Mesenchymal stem cell (in vitro differentiated cells and primary cell): ENCODE measurements at regions not wholly inside any gene's neighbourhood (a gene's known extent, or its start where the extent isn't known, plus 50 kb on each side); places are given as distances from the start of the nearest gene placed in this dataset.

Experiments
- DNase-seq: peaks from one replicate; pipeline ENCODE4 v3.0.0-alpha.2; 2013
- H2AFZ ChIP-seq: one replicate; pipeline ENCODE4 v1.6.1; 2013; ENCODE audit warnings: low read depth, mild to moderate bottlenecking, control low read depth, inconsistent platforms, low read length, moderate library complexity
- H2AK5ac ChIP-seq: 2 replicates; pipeline ENCODE4 v1.6.1; 2013; ENCODE audit warnings: low read length, moderate library complexity, mild to moderate bottlenecking, inconsistent platforms; ENCODE audit not compliant: severe bottlenecking
- H2BK120ac ChIP-seq: one replicate; pipeline ENCODE4 v1.6.1; 2013; ENCODE audit warnings: low read depth, mild to moderate bottlenecking, inconsistent platforms, low read length, moderate library complexity
- H2BK12ac ChIP-seq, 2 experiments: one replicate each; pipeline ENCODE4 v1.6.1; 2013; ENCODE audit warnings: inconsistent platforms in 2 of 2, low read length in 2 of 2, mild to moderate bottlenecking in 2 of 2, moderate library complexity in 2 of 2, control low read depth in 1 of 2
- H2BK15ac ChIP-seq: one replicate; pipeline ENCODE4 v1.6.1; 2013; ENCODE audit warnings: mild to moderate bottlenecking, low read depth, inconsistent platforms; ENCODE audit not compliant: poor library complexity, severe bottlenecking
- H2BK5ac ChIP-seq: 2 replicates; pipeline ENCODE4 v1.6.1; 2013; ENCODE audit warnings: low read depth, mild to moderate bottlenecking, low read length, control low read depth, inconsistent platforms; ENCODE audit not compliant: poor library complexity, severe bottlenecking
- H3K14ac ChIP-seq, 2 experiments: one replicate each; pipeline ENCODE4 v1.6.1; 2013; ENCODE audit warnings: inconsistent platforms in 2 of 2, low read length in 2 of 2, control low read depth in 1 of 2, mild to moderate bottlenecking in 1 of 2, moderate library complexity in 1 of 2
- H3K18ac ChIP-seq, 2 experiments: one replicate each; pipeline ENCODE4 v1.6.1; 2013; ENCODE audit warnings: inconsistent platforms in 2 of 2, low read length in 2 of 2, control low read depth in 1 of 2, low read depth in 1 of 2, mild to moderate bottlenecking in 1 of 2
- H3K23ac ChIP-seq, 2 experiments: one replicate each; pipeline ENCODE4 v1.6.1; 2013; ENCODE audit warnings: inconsistent platforms in 2 of 2, low read length in 2 of 2, mild to moderate bottlenecking in 2 of 2, moderate library complexity in 2 of 2, control low read depth in 1 of 2
- H3K27ac ChIP-seq: 2 replicates; pipeline ENCODE4 v1.5.1; 2013; ENCODE audit warnings: mild to moderate bottlenecking, moderate library complexity, low read length, control low read depth, inconsistent platforms; ENCODE audit not compliant: poor library complexity, severe bottlenecking
- H3K27me3 ChIP-seq, 2 experiments: 2 replicates each; pipeline versions ENCODE4 v1.6.1 to v1.7.0; 2013; ENCODE audit warnings: low read length in 2 of 2, mild to moderate bottlenecking in 2 of 2, moderate library complexity in 2 of 2, control low read depth in 1 of 2, inconsistent platforms in 1 of 2; ENCODE audit not compliant: control insufficient read depth in 1 of 2, insufficient read depth in 1 of 2
- H3K36me3 ChIP-seq, 2 experiments: 2 replicates each; pipeline versions ENCODE4 v1.6.1 to v1.7.0; 2013; ENCODE audit warnings: low read length in 2 of 2, control low read depth in 1 of 2, inconsistent platforms in 1 of 2, low read depth in 1 of 2, mild to moderate bottlenecking in 1 of 2; ENCODE audit not compliant: insufficient read depth in 2 of 2, control insufficient read depth in 1 of 2
- H3K4ac ChIP-seq, 2 experiments: one replicate each; pipeline ENCODE4 v1.6.1; 2013; ENCODE audit warnings: inconsistent platforms in 2 of 2, low read length in 2 of 2, mild to moderate bottlenecking in 2 of 2, moderate library complexity in 2 of 2, control low read depth in 1 of 2, low read depth in 1 of 2
- H3K4me1 ChIP-seq: 2 replicates; pipeline ENCODE4 v1.6.1; 2013; ENCODE audit warnings: low read depth, low read length, control low read depth; ENCODE audit not compliant: control insufficient read depth, insufficient read depth
- H3K4me2 ChIP-seq: 2 replicates; pipeline ENCODE4 v1.6.1; 2013; ENCODE audit warnings: low read length, mild to moderate bottlenecking, inconsistent platforms; ENCODE audit not compliant: poor library complexity, severe bottlenecking
- H3K4me3 ChIP-seq, 2 experiments: 2 replicates each; pipeline versions ENCODE4 v1.5.1 to v1.7.0; 2013; ENCODE audit warnings: low read length in 2 of 2, mild to moderate bottlenecking in 2 of 2, control low read depth in 1 of 2, low read depth in 1 of 2; ENCODE audit not compliant: insufficient read depth in 1 of 2
- H3K79me1 ChIP-seq: replicated peaks from 2 replicates; pipeline ENCODE4 v1.6.1; 2013; ENCODE audit warnings: mild to moderate bottlenecking, control low read depth, low read length, inconsistent platforms; ENCODE audit not compliant: poor library complexity, severe bottlenecking
- H3K9ac ChIP-seq: 2 replicates; pipeline ENCODE4 v1.7.0; 2013; ENCODE audit warnings: mild to moderate bottlenecking, low read length, moderate library complexity
- H3K9me3 ChIP-seq: 2 replicates; pipeline ENCODE4 v1.7.0; 2013; ENCODE audit warnings: mild to moderate bottlenecking, low read length; ENCODE audit not compliant: control insufficient read depth
- H4K8ac ChIP-seq: one replicate; pipeline ENCODE4 v1.6.1; 2013; ENCODE audit warnings: inconsistent platforms, mild to moderate bottlenecking, low read length, moderate library complexity
- H4K91ac ChIP-seq: one replicate; pipeline ENCODE4 v1.6.1; 2013; ENCODE audit warnings: mild to moderate bottlenecking, low read length, inconsistent platforms
- WGBS: methylation state at CpG from one replicate; pipeline ENCODE4 v1.1.7; 2013; ENCODE audit warnings: mixed read lengths; 5-methylcytosine and 5-hydroxymethylcytosine counted together

DNA sequence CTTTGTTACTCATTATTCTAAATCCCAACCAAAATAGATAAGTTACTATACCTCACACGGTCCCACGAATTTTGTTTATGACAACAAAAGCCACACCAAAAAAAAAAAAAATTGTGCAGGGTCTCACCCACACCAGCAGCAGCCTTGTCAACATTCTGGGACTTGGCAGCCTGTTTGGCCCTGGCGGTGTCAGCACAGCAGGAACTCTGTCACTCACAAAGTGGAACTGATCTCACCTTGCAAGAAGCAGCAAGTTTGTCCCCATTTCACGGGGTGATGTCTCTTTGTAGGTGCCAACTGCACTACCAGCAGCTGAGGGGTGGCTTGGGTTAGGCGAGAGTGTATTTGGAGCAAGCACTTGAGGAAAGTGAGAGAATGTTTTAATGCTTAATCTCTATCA is 75.0 kb upstream of the CHRM3 start:
- DNase-seq = no peak
- Histone ChIP-seq H4K91ac (no peak overlapping the region), H3K23ac (no peak overlapping the region), H3K79me1 (no peaks in the 10 kb centered on the region), H2AFZ (no peak overlapping the region), H2BK120ac (no peak overlapping the region), H3K14ac (no peak overlapping the region), H3K4me1 (no peaks in the 10 kb centered on the region), H3K36me3 (no peaks in the 10 kb centered on the region), H2BK5ac (no peak overlapping the region), H2AK5ac (no peak overlapping the region), H2BK15ac (no peak overlapping the region), H2BK12ac (no peak overlapping the region), H3K27ac (no peak overlapping the region), H3K9ac (no peak overlapping the region), H3K18ac (no peak overlapping the region), H4K8ac (no peak overlapping the region), H3K4me2 (no peak overlapping the region), H3K4ac (no peak overlapping the region), H3K27me3 (no peaks in the 10 kb centered on the region), H3K4me3 (no peak overlapping the region), H3K9me3 (peaks cover 3% of the 10 kb centered on the region)
- WGBS = 56% methylated on average over 3 of the region's 5 CpGs

DNA sequence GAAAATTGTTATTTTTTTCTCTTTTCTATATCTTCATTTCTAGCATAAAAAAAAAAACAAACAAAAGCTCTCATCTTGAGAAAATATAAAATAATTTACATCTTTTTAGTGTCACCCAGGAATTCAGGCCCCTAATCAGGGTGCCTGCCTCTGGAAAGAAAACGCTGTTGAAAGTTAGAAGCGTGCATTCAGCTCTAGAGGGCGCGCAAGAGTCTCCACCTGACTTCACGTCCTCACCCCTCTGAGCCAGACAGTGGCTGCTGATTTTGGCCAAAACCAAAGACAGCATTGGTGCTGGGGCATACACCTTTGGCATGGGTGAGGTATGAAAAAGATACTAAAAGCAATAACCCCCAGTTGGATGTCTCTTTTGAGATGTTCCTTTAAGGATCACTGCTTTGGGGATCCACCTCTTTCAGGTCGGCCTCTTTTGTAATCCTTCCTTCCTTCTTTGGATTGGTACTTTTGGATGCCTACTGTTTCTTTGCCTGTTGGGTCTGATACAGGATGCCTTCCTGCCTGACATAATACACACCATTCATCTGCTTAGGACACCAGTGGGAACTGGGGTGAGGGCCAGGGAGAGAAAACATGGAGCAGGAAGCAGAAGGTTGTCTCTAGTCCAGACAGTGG is 77.6 kb upstream of the CHRM3 start:
- Histone ChIP-seq H3K4me1 (no peaks in the 10 kb centered on the region), H4K91ac (no peak overlapping the region), H3K9ac (no peak overlapping the region), H2BK5ac (no peak overlapping the region), H3K4me3 (no peak overlapping the region), H3K4ac (no peak overlapping the region), H3K79me1 (no peaks in the 10 kb centered on the region), H3K27ac (no peak overlapping the region), H3K14ac (no peak overlapping the region), H3K4me2 (no peak overlapping the region), H2BK120ac (no peak overlapping the region), H3K18ac (no peak overlapping the region), H3K27me3 (no peaks in the 10 kb centered on the region), H4K8ac (no peak overlapping the region), H3K23ac (no peak overlapping the region), H2BK12ac (no peak overlapping the region), H2AFZ (no peak overlapping the region), H2AK5ac (no peak overlapping the region), H3K36me3 (no peaks in the 10 kb centered on the region), H3K9me3 (peaks cover 3% of the 10 kb centered on the region), H2BK15ac (no peak overlapping the region)
- no peak for DNase-seq
- 26% methylated on average over 6 of the region's 6 CpGs for WGBS

DNA sequence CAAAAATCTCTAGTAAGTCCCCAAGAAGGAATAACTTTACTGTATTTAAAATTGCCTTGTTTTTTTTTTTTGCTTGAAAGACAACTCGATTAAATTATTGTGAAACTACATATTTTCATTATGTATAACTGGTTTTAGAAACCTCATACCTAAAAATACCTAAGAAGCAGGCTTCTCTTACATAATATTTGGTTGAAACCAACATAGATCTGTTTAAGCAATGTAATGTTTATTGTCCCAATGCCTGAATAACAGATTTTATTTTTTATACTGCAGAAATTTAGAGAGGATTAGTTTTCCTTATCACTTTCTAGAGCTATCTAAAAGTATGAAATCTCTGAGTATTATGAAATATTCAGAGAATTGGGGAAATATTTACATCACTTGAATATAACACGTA is 78.5 kb upstream of the CHRM3 start:
- Histone ChIP-seq H2AK5ac (no peak overlapping the region), H3K36me3 (no peaks in the 10 kb centered on the region), H3K4ac (no peak overlapping the region), H4K8ac (no peak overlapping the region), H3K4me1 (no peaks in the 10 kb centered on the region), H2AFZ (no peak overlapping the region), H2BK12ac (no peak overlapping the region), H2BK120ac (no peak overlapping the region), H2BK5ac (no peak overlapping the region), H4K91ac (no peak overlapping the region), H3K9ac (no peak overlapping the region), H3K23ac (no peak overlapping the region), H3K9me3 (peaks cover 2% of the 10 kb centered on the region), H3K18ac (no peak overlapping the region), H3K4me2 (no peak overlapping the region), H3K79me1 (no peaks in the 10 kb centered on the region), H3K27ac (no peak overlapping the region), H3K27me3 (no peaks in the 10 kb centered on the region), H3K4me3 (no peak overlapping the region), H3K14ac (no peak overlapping the region), H2BK15ac (no peak overlapping the region)
- DNase-seq = no peak
- WGBS = no CpG with 5 or more reads among the region's 2 CpGs

DNA sequence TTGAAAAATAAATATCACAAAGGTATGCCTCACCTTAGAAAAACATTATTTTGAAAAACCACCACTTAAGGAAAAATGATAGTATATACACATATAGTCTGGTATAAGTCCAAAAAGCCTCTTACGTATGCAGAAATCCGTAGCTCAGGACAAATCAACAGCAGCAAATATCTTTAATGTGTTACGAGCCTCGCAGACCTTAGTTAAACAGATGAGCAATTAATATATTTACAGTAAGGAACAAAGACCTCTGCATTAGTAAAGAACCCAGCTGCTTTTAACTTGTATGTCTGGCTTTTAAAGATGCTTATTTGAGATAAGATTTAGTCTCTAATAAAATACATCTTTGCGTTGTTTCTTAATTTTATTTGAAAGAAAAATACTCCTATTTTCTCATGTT is 79.9 kb upstream of the CHRM3 start:
- Histone ChIP-seq H2BK120ac (no peak overlapping the region), H3K36me3 (no peaks in the 10 kb centered on the region), H3K14ac (no peak overlapping the region), H2BK5ac (no peak overlapping the region), H3K27ac (no peak overlapping the region), H3K23ac (no peak overlapping the region), H3K4me1 (no peaks in the 10 kb centered on the region), H3K4me2 (no peak overlapping the region), H3K79me1 (no peaks in the 10 kb centered on the region), H3K9me3 (no peaks in the 10 kb centered on the region), H2AK5ac (no peak overlapping the region), H3K4ac (no peak overlapping the region), H3K18ac (no peak overlapping the region), H4K91ac (no peak overlapping the region), H3K9ac (no peak overlapping the region), H3K4me3 (no peak overlapping the region), H2AFZ (no peak overlapping the region), H4K8ac (no peak overlapping the region), H3K27me3 (no peaks in the 10 kb centered on the region), H2BK12ac (no peak overlapping the region), H2BK15ac (no peak overlapping the region)
- WGBS = 80% methylated on average over 1 of the region's 5 CpGs
- DNase-seq = no peak
